T-helper 2 cell (primary cell): ENCODE measurements at regions not wholly inside any gene's neighbourhood (a gene's known extent, or its start where the extent isn't known, plus 50 kb on each side); places are given as distances from the start of the nearest gene placed in this dataset.
A peak's percentile ranks its signal among the peaks of the same experiment; 100 is the strongest.
"Not testable (repeated sequence)": the region's sequence is repeated elsewhere in the genome, so short reads cannot be mapped to it uniquely, and the experiment has no call there.

Experiments
- DNase-seq, 5 experiments: peaks; one replicate each; pipeline versions ENCODE4 v3.0.0 to v3.0.0-alpha.2; 2012 to 2022

DNA sequence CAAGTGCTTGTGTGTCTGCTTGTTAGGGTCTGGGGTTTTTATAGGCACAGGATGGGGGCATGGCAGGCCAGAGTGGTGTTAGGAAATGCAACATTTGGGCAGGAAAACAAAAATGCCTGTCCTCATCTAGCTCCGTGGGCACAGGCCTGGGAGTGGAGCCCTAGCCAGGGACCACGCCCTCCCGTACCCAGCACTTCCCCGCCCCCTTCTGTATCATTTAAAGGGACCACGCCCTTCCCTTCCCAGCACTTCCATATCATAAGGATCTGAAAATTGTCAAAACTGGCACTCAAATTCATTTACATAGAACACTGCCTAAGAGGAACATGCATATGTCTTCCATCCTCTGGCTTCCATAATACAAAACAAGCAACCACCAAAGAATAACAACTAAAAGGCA lies 185.8 kb downstream of the B3GLCT start:
- DNase-seq = no peak

DNA sequence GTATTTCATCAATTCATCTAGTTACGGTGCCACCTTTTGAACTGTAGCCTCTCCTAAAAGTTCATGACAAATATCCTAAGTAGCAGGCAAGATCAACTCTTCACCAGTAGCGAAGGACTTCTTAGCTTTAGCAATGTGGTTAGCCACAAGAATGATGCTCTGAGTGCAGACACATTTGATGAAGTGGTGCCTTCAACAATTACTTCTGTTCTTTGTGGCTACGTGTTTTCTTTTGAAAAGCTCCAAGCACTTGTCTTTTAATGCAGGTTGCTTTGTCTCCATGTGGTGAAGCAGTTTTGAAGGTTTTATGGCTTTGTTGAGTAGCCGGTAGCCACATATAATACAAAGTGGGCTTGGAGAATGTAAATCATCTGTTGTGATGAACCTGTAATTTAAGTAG lies 194.7 kb downstream of the B3GLCT start:
- DNase-seq = peak in 1 of 5 experiments; percentile 96

DNA sequence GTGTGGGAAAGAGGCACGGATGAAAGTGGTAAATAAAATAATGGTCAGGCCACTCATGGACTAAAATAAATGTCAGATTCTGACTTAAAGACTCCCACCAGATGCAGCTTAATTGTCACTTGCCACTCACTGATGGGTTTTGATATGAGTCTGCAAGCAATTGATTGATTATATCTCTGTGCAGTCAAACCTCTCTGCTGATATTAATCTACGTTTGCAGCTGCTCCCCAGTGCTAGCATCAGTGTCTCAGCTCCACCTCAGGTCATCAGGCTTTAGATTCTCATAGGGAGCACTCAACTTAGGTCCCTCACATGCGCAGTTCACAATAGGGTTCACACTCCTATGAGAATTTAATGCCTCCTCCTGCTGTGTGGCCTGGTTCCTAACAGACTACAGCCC lies 195.3 kb downstream of the B3GLCT start:
- DNase-seq = peak in 1 of 5 experiments; percentile 96

DNA sequence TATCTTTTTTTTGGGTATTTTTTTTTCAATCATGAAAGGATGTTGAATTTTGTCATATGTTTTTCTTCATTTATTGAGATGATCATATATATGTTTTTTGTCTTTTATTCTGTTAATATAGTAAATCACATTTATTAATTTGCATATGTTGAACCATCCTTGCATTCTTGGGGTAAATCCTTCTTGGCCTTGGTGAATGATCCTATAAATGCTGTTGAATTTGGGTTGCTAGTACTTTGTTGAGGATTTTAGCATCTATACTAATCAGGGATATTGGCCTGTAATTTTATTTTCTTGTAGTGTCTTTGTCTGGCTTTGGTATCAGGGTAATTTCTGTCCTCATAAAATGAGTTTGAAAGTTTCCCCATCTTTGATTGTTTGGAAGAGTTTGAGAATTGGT lies 199.9 kb downstream of the B3GLCT start:
- no peak for DNase-seq

DNA sequence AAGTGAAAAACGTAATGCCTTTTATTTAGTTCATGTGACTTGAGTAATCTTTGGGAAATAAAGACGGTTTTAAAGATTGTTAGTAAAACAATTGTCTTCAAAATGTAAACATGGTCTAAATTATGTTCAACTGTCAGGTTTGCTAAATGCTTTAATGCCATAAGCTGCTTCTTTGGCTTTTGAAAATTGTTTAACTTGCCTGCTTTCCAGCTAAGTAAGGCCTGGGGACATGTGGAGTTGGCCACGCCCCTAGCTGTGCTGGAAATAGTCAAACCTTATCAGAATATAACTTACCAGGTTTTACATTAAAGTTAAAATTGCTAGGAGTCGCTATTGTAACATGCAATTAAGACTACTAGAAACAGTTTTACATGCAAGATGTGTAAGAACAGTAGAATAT lies 203.9 kb downstream of the B3GLCT start:
- not testable (repeated sequence) for DNase-seq

DNA sequence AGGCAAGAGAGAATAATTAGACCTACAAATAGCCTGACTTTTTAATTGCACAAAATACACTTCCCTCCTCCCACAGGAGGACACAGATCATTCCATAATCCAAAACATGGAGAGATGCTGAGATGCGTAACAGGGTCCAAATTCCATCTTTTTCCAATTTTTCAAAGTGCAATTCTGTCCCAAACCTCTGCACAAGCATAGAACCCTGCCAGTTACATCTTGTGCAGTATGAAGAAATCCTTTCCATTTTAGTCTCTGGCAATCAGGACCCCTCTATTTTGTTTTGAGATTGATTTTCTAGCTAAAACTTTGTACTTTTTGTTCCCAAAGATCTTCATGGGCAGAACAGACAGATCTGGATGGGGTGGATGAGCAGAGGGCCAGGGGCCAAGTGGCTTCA lies 209.2 kb downstream of the B3GLCT start:
- no peak for DNase-seq

DNA sequence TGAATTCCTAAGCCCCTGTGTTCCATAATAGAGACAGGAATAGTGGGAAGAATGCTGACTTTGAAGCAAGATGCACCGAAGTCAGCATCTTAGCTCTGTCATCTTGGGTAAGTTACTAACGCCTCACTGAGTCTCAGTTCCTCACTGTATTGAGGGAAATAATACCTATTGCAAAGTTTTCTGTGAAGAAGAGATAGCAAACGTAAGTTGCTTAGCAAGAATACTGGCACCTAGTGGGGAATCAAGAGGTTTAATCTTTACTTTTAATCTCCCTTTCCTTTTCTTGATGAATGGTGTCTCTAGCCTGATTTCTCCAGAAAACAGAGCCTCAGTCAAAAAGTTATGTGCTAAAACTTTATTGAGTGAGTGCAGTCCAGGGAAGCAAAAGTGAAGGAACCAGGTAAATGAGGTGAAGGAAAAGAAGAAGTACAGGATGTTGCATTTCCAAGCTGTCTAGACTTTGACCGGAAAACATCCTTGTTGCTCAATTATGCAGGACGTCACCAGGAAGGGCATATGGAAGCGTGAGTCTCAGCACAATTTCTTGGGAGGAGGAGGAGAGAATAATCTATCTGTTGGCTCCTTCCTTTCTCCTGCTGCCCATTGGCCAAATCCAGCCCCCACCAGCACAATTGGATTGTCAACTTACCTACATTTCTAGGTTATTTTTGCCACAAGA lies 210.0 kb downstream of the B3GLCT start:
- DNase-seq = peak in 1 of 5 experiments; percentile 61

DNA sequence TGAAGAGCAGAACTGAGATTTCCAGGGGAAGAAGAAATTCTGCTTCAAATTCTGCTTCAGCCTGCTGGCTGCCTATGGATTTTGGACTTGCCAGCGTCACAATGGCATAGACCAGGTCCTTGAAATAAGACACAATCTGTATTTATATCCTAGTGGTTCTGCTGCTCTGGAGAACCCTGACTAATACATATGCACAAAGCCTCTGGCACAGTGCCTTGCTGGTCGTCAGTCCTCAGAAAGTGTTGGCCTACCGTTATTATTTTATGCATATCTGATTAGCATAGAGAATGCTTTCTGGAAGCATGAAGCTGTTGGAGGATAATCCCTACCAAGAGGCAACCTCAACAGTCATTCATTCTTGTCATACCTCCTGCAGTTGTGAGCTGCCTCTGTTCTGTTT lies 213.7 kb downstream of the B3GLCT start:
- no peak for DNase-seq

DNA sequence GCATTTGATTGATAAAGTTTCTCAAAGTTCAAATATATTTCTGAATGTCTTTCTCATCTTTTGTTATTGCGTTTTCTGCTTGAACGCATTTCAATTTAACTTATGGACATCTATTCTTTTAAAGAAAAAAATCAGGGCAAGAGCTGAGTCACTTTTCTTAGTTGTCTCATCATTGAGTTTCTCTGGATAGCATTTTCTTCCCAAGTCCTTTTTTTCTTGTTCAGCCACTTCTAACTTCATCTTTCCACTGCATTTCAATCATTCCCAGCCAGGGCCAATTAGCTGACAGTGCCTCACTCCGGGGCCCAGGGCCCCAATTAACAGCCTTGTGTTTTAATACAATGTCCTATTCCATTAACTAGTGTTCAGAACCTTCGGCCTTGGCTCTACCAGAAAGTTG lies 216.3 kb downstream of the B3GLCT start:
- DNase-seq = no peak

DNA sequence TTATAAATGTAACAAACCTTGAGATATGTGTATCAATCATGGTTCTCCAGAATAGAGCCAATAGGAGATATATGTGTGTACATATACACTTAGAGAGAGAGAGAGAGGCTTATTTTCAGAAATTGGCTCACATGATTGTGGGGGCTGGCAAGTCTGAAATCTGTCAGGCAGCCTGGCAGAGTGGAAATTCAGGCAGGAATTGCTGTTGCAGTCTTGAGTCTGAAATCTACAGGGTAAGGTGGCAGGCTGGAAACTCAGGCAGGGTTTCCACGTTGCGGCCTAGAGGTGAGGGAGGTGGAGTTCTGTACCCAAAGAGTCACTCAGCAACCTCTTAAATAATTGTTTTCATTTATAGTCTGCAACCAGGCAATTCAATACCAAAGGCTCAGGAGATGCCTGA lies 218.4 kb downstream of the B3GLCT start:
- DNase-seq = no peak

DNA sequence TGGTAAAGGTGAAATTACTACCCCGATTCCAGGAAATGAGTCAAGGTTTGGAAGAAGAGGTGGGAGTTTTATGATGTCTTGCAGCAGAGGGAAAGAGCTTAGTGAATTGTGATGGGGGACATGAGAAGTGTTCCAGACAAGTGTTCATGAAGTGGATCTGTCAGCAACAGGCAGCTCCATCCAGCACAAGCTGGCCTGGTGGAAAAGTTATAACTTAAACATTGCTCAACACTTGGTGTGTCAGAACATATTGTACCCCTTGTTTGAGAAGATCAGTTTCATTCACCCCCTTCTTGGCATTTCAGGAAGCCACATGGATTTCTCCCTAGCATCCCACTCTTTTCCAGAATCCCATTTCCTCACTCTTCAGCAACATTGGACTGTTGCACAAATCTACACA lies 222.0 kb downstream of the B3GLCT start:
- no peak for DNase-seq

DNA sequence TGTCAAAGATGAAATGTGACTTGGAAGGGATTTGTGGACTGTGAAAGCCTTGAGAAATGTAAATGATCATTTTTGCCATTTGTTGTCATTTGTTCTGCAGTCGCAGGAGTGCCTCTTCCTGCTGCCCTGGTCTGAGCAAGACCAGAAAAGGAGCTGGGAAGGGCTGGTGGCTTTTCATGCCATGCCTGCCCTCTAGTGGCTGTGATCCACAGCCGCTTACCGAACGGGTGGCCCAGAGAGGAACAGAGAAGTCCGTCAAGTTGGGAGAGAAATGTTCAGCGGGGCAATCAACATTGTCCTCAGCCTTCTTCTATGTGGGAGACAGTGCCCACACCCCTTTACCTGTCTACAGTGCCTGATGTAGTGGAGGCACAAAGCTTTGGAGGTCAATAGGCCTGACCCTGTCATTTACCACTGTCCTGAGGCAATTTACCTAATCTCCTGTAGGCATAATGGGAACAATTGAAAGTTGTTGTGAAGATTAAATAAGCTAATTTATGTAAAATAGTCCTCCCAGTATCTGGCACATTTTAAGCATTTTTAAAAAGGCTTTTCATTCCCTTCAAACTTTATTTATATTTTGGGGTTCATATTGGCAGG lies 224.5 kb downstream of the B3GLCT start:
- peak in 4 of 5 experiments; percentile 10 to 81 (median 16) for DNase-seq

DNA sequence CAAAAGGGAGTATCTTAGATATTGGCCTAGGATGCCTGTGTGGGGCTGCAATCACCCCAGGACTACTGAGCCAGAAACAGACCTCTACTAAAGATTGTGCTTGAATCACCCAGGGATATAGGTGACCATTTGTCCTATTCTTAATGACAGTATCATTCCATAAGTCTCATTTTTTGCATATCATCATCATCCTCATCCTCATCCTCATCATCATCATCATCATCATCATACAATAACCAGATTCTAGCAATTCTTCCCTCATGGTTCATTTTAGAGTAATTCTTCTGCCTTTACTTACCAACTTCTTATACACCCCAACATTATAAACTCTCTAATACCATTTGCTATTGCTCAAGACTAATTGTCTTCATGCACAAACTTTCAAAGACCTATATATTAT lies 226.6 kb downstream of the B3GLCT start:
- no peak for DNase-seq

DNA sequence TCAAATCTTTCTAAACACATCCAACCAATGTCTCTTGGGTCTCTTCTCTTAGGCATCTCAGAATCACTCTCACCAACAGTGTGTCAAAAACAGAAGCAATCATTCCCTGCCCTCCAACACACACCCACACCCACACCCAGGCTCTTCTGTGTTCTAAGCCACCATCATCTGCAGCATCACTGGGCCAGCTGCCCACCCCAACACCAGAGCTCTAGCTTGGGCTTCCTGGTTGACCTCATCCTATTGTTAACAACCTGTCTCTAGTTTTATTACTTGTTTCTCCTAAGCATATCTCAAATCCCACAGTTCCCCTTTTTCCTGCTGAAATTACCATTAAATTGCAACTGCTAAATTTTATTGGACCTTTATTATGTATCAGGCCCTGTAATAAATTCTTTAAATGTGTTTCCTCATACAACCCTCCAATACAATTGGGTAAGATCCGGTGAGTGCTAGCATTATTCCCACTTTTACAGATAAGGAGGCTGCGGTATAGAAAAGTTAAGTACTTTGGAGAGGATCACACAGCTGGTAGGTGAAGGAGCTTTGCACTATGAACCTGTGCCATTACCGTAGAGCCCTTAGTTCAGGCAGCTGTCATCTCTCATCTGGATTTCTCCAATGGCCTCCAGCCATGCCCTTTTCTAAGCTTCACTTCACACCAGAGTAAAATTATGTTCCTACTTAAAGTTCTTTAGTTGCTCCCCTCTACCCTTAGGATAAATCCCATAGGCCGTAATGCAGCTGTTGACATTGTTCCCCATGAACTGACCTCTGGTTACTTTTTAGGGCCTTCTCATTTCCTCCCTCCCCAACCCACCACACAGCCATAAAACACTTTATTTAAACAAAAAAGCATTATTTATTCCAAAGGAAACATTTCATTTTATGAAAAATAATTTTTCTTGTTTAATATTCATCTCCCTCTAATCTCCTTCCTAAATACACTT lies 227.7 kb downstream of the B3GLCT start:
- no peak for DNase-seq

DNA sequence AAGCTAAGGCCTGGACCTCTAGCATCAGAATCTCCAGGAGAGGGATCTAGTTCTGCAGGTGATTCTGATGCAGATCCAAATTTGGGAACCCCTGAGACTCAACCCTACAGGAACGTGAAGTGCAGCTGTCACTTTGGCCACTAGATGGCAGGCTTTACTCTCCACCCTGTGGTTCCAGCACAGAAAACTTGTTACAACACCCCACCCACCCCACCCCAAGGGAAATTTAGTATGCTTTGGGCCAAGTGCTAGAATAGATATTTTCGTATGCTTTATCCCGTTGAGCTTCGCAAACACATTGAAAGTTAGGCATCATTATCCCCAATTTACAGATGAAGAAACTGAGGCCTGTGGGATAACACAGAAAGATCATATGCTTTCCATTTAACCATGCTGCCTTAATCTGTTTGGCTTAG lies 232.0 kb downstream of the B3GLCT start:
- peak in 3 of 5 experiments; percentile 7 to 46 (median 31) for DNase-seq

DNA sequence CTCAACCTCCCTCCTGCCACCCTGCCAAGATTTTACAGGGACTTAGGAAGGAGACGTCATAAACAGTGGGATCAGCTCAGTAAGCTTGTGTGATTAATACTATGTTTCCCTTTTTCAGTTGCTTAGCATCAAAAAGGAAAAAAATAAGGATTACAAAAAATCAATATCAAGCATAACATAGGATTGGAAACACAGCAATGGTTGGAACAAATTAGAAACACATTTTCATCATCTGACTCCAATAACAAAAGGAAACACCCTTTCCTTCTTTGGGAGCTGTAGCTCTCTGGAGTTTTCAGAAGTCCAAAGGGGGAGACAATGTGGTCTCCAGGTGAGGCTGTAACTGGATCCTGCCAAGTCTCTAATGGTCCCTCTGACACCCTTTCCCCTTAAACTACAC lies 233.4 kb downstream of the B3GLCT start:
- no peak for DNase-seq

DNA sequence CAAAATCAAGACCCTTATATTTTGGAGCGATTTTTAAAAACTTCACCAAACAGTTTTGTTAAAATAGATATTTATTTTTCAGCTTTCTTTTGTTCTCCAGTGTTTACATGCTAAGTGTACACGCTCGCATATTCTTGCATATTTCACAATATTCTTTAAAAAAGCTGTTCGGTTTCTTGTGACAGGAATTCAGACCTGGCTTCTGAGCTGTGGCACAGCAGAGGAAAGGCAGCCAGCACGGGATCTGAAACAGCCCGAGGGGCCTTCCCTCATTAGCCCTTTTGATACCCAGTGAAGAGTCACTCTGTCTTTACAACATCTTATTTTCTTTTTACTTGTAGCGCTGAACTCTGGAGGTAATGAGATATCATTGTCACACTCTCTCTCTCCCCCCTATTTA lies 234.0 kb downstream of the B3GLCT start:
- no peak for DNase-seq

DNA sequence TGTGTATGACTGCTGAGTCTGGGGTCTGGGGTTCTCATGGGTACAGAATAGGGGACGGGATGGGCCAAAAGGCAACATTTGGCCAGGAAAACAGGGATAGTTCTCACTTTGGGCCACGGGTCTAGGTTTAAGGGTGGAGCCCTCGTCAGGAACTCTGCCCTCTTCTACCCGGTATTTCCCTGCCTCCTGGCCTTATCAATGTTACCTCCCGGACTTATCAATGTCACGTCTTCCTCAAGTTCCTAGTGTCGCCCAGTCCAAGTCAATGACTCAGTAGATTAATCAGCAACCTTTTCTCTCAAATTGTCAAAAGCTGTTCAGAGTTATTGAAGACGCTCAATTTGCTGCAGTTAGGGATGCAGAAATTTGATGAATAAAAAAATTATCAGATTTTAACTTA lies 234.8 kb downstream of the B3GLCT start:
- no peak for DNase-seq

DNA sequence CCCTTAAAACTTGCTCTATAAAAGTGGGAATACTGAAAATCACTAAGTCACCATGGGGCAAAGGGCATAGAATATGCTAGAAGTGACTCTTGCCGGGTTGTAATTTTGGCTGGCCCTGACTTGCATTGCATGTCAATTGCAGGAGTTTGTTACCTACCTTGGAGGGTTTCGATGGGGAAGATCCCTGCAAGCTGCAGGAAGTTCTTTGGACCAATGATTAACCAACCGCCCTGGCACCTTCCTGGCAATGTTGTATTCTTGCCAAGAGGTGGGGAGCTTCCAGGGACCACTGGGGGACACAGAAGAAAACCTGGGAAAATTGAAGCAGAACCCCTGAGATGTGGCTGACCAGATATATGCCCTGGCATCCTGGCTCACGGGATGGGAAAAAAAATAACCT lies 235.8 kb downstream of the B3GLCT start:
- no peak for DNase-seq

DNA sequence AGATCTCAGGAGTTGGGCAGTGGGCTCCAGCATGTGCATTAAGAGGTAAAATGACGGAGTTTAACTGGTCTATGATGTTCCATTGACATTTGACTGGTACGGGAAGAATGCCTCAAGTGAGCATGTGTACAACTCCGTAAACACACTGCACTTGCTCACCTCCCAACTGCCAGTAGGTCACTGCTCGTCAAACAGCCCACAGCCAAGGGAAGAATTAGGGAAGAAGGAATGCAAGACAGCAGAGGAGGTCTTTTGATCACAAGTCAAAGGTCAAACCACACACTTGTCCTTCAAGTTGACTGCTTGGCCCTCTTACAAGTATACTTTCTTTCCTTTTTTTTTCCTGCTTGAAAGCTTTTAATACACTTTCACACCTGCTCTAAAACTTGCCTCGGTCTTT lies 236.7 kb downstream of the B3GLCT start:
- no peak for DNase-seq

DNA sequence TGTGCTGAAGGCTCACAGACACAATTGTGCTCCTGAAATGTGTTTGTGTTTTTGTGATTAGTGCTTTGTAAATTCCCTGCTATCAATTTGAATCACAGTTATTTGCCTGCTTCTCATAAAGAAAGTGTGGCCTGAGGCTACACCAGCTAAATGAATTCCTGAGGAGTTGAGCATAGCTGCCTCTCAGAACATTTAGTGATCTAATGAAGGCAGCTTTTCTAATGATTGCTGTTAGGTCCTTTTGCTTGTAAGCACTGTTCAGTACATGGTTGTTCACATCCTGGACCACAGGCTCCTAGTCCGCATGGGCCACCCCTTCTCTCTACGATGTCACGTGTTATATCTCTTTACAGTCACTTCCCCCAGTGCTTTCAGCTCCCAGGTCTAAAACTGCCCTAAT lies 238.2 kb downstream of the B3GLCT start:
- DNase-seq = peak in 1 of 5 experiments; percentile 2

DNA sequence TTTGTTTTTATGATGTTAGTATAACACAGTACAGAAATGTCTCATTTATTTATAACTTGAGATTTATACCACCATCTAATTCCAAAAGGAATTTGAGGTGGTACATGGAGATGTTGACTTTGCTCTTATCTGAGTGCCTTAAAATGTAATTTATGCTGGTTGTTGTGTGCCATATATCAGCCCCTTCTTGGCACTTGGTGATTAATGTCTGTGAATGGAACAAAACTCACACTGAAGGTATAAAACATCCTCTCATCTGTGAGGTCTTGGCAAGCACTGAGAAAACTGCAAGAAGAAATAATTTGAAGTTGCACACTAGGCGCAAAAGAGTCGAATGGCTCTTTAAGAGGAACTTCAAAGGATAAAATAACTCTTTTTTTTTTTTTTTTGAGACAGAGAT lies 240.4 kb downstream of the B3GLCT start:
- no peak for DNase-seq

DNA sequence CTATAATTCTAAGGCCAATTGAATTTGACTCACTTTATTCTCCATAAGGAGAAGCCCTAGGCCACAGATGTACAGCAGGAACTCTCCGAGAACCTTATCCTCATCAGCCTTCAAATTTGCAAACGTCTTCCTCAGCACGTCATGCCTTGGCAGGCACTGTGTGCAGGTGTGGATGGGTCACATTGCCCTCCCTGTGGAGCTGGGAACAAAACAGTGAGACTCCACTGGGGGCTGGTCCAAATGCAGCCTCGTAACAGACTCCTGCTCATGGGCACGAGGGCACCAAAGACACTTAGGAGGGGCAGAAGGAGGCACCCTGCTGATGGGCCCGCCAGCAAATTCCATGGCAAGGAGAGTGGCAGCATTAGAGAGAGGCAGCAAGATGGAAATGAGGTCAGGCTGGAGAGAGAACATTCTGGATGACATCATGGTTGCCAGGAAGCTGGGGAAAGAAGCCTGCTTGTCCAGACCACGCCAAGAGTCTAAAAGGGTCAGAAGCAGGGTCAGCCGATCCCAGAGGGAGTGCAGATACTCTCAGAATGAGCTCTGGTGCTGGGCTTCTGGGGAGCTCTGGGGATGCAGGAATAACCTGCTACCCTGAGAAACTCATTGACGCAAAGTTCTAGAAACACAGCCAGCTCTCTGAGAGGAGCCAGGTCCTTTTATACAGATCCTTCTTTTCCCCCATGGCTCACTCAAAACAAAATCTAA lies 242.2 kb downstream of the B3GLCT start:
- no peak for DNase-seq
